CD4-positive, alpha-beta T cell treated with Interleukin-12 subunit alpha and Interleukin-12 subunit beta, for 1 hour (primary cell): ENCODE measurements at regions not wholly inside any gene's neighbourhood (a gene's known extent, or its start where the extent isn't known, plus 50 kb on each side); places are given as distances from the start of the nearest gene placed in this dataset.

Experiments
- DNase-seq: peaks from one replicate; pipeline ENCODE4 v3.0.0-alpha.2; 2020

DNA sequence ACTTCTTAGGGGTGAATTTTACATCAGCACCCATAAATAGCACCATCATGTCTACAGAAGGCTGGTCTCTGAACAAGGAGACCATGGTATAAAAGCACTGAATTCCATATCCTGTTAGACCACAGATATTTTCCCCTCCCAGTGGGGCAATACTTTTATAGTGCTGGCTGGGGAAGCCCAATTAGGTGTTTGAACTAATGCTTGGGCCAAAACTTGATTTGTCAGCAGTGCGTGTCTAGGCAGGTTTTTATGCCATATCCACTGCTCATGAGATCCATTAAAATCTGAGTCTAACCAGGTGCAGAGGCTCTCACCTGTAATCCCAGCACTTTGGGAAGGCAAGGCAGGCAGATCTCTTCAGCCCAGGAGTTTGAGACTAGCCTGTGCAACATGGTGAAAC is 623.0 kb downstream of the NPHP4 start:
- DNase-seq: no peak

DNA sequence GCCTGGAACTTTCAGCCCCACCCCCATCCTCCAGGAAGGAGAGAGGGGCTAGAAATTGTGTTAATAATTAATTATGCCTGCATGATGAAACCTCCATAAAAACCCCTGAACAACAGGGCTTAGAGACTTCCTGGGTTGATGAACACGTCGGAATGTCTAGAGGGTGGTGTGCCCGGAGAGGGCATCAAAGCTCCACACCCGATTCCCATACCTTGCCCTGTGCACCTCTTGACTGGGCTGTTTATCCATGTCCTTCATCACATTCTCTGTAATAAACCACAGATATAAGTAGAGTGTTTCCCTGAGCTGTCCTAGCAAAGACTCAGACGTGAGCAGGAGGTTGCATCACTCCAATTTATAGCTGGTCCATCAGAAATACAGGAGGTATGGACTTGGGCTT is 624.0 kb downstream of the NPHP4 start:
- DNase-seq: no peak

DNA sequence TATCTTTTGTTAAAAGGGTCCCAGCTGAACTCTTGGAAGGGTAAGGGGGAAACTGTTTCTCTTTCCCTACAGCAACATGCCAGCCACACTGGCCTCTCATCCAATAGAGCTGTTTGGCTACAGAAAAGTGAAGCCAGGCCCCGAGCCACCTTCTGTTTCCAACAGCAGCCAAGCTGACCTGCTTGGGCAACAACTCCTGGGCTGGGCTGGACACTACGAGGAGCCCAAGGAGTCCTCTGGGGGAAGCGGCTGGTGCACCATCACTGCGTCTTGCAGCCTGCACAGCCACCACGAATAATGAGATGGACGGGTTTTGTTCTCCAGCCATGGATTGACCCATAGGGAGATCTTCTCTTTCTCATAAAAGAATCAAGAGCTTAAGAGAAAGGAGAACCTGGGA is 624.9 kb downstream of the NPHP4 start:
- no peak for DNase-seq

DNA sequence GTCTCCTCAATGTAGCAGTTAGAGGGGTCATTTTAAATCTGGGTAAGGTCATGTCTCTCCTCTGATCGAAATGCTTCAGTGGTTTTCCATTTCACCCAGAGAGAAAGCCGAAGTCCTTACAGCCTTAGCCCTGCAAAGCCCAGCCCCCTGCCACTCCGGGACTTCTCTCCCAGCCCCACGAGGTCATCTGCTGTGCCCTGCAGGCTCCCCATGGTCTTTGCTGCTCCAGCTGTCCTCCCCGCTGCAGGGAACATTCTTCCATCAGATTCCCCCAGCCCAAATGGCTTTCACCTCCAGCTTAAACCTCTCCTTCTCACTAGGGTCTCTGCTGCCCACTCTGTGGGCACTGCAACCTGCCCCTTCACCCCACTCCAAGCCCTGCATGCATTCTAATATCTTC is 626.5 kb downstream of the NPHP4 start:
- DNase-seq: no peak

DNA sequence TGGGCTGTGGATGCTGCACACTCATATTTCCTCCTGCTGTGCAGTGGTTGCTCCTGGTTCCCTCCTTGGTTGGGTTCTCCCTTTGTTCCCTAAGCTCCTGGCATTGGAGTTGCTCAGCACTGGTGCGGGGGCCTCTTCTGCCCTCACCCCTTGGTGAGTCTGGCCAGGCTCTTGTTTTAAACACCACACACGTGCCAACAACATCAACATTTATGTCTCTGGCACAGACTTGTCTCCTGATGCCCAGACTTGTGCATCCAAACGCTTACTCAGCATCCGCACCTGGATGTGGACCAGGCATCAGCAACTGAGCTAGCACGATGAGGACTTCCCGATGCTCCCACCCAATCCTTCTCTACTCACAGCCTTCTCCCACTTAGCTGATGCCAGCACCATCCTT is 627.6 kb downstream of the NPHP4 start:
- no peak for DNase-seq

DNA sequence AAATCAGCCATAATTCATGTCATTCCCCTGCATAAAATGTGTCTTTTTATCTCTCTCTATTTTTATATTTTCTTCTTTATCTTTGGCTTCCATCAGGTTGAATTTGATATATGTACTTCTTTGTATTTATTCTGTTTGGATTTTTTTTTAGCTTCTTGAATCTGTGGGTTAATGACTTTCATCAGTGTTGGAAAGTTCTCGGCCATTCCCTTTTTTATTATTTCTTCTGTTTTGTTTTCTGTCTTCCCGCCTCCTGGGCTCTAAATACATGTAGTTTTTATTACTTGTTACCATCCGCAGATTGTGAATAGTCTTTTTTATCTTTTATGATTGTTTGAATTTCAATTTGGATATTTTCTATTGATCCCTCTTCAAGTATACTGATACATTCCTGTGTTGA is 637.5 kb downstream of the NPHP4 start:
- DNase-seq: no peak

DNA sequence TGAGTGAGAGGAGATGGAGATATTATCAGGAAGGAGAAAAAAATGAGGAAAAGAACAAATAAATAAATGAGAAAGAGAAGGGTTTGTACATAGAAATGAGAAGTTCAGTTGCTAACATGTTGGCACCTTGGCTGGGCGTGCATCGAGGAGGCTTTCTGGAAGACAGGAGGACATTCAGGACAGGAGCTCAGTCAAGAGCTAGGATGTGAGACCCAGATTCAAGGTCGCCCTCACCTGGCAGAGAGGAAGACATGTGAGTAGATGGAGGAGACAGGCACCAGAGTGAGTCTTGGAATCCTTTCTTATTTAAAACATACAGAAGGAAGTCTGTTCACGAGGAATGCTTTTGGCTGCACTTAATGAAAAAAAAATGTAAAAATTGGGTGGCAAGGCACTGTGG is 640.9 kb downstream of the NPHP4 start:
- no peak for DNase-seq

DNA sequence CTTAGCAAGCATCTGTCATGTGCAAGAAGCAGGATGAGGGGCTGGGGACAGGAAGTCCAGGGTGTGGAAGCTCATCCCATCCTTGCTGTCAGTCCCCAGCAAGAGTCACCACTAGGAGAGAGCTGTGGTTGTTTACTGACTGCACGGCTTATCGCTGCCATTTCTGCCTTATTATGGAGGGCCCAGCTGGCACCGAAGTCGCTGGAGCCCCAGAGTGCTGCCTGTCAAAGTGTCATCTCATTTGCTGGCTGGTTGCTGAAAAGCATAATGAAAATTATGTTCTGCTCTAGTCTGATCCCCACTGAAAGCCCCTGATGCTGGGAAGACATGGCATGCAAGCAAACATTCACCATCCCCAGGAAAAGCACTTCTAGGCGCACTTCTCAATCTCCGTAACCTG is 642.7 kb downstream of the NPHP4 start:
- no peak for DNase-seq

DNA sequence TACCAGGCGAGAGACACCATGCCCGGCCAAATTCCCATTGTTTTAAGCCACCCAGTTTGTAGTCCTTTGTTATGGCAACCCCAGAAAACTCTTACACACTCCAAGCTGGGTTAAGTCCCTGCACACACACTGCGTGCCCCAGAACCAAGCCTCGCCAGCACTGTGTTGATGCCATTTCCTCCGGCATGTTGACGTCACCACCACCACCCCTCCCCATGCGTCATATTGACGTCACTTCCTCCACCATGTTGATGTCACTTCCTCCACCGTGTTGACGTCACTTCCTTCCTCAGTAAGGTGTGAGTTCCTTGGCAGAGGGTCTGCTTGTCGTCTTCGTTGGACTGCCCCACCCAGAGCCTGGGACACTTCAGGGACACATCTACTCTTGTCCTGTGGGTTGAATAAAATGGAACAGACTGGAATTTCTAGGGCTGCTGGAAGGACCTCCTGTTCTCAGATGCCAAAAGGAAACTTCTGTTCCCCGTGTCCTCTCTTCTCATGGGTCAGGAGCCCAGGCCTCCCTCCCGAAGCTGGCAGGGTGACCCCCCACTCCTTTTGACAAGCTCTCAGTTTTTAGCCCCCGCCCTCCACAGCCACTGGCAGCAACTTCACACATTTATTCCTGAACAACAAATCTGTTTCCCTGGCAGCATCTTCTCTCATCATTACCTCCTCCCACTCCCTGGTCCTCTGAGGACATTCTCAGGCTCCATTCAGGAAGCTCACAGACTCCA is 643.3 kb downstream of the NPHP4 start:
- peak; percentile 9 for DNase-seq

DNA sequence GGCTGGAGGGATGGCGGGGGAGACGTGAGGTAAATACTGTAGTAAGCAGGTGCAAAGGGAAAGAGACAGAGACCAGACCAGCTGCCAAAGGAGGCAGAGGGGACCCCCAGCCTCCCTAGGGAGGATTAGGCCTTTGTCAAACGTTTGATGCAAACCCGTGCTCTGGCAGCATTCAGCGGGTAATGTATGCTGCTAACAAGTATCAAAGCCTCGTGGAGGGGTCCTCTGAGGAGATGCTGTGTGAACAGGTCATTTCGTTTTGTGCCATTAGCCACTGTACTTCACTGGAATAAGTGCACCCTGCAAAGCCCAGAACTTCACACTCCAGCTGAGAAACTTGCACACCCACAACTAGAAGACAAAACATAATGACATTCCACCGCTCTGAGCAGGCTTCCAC is 644.5 kb downstream of the NPHP4 start:
- no peak for DNase-seq

DNA sequence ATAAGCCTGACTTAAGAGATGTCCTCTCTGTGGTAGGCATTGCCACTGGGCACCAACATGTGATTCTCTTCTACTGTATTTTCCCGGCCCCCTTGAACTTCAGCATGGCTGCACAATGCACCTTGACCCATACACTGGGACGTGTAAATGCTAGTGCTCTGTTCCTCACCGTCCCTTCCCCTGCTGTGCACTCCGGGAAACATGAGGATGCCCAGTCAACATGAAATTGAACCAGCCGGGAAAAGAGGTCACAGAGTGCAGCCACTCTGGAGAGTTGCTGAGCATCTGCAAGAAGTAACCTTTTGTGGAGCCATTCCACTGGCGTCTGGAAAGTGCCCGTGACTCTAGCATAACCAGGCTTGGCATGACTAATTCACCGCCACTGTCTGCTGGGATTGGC is 646.7 kb downstream of the NPHP4 start:
- DNase-seq: no peak

DNA sequence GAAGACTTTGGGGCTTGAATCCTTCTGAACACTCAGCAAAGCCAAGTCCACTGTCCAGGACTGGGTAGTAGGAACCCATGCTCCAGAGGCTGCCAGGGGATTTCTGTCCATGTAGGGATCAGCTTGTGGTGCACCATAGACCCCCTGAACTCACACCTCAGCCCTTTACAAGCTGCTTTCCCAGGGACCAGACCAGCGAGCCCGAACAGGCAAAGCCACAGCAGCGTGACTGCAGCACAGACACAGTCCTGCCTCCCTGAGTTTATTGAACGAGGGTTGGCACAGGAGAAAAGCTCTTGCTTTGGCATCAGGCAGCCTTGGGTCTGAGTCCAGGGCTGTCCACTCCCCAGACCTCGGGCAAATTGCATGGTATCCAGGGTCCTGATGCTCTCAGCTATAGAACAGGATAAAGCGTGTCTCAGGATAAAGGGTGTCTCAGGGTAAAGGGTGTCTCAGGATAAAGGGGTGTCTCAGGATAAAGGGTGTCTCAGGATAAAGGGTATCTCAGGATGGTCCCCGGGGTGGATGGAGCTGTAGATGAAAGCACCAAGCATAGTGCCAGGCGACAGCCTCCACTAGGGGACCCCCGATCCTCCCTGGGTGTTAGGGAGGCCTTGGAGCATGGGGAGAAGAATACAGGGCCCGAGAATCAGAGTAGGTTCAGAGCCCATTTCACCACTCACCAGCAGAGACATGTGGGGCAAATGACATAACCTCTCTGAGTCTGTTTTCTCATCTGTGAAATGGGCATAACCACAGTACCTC is 648.8 kb downstream of the NPHP4 start:
- no peak for DNase-seq

DNA sequence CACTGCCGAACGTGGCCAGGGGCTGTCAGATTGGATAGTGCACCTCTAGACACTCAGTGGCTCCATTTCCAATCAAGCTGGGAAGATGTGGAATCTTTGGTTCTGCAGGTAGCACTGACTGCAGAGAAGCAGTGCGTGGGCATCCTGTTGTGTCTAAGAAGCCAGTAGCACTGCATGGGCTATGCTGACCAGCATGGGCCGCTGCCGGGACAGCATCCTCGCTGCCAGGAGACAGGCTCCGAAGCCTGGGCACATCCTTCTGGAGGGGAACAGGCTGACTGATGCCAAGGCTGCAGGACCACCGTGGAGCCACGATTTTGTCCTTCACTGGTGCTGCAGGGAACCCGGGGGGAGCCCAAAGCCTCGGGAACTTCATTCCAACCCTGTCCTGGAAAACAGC is 649.4 kb downstream of the NPHP4 start:
- DNase-seq: no peak

DNA sequence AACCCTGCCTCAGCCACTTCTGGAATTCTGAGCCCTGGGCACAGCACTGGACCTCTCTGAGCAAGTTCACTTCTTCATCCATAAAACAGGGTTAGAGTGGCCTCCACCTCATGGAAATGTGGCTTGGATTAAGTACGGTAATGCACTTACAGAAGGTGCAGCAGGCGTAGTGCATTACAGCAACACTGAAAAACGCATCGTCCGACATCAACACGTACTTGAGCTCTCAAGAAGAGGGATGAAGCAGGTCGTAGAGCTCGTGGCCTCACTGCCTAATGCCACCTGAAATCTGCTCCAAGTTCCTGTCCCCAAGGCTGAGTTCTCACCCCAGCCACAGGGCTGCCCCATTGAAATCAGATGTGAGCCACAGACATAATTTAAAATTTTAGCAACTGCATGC is 650.1 kb downstream of the NPHP4 start:
- DNase-seq: no peak

DNA sequence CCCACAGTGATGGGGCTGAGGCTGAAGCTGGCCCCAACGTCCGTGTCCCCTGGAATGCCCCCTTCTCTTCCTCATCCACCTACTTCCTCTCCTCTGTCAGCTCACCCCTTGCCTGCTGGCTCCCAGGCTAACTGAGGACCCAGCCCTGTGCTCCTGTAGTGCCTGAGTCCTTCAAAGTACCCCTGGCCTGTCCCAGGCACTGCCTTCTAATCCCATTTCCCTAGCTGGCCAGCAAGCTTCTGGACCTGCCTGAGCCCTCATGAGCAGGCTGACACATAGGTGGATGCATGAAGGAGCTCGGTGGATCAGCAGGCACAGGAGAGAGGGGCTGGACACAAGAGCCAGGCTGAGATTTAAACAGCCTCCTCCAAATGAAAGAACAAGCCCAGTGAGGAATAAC is 650.8 kb downstream of the NPHP4 start:
- DNase-seq: no peak

DNA sequence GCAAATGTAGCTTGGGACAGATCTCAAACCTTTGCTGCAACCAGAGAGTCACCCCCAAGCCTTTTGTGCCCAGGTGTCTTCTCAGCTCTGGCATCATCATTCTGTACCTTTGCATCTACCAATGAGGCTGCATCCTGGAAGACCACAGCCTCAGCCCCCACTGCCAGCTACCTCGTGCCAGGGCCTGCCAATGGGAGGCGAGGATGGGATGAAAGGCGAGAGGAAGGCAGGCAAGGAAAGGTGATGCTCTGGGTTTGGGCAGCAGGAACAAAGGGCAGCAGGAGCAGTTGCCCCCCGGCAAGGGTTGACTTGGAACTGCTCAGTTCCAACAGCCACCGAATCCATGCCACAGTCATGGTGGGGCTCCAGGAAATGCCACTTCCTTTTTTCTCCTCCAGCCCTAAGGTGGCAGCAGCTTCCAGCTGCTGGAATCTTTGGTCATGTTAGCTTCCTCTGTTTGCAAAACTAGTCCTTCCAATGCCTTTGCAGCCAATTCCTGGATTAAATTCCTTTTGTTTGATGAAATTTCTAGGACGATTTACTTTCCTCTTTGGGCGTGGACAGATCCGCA is 651.6 kb downstream of the NPHP4 start:
- DNase-seq: no peak

DNA sequence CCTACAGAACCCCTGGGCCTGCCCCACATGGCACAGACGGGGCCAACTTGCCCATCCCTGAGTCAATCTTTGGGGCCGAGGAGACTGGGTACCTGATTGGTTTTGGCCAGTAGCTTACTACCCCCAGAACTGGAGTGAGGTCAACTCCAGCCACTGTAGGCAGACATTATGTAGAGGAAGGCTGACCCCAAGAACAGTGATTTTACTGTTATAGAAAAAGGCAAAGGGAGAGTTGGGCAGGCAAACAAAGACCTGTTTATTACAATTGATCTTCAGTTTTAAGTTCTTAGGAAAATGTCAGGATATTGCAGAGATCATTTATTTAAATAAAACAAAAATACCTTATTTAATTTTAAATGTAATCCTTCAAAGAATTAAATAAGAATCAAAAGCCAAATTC is 653.8 kb downstream of the NPHP4 start:
- no peak for DNase-seq

DNA sequence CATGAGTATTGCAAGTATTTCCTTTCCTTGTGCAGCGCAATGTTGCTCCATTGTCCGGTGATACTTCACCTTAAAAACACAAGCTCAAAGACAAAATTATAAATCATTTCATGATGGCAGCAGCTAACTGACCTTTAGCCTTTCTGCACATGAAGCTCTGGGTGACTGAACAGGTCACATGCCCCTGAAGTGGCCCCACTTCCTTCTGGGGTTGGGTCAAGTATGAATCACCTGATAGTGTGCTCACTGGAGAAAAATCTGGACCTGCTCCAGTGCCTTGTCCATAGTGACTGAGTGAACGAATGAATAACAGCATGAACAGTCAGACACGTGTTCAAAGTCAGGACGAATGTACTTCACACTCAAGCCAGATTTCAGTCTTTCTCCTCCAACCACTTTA is 658.9 kb downstream of the NPHP4 start:
- DNase-seq: no peak

DNA sequence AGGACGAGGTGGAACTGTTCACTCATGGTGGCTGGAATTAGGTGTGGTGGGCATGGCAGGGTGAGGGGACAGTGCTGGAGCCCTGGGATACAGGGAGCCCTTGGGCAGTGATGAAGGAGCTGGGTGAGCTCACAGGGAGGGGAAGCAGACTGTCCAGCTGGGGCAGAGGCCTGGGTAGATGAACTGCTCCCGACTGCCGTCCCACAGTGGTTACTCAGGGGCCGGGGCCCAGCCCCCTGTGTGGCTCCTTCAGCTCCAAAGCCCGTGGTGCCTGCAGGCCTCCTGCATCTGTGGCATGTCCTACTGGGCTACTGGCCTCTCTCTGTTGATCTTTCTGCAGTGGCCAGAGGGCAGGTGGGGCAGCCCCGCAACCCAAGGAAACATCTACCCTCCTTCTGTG is 661.1 kb downstream of the NPHP4 start:
- DNase-seq: no peak

DNA sequence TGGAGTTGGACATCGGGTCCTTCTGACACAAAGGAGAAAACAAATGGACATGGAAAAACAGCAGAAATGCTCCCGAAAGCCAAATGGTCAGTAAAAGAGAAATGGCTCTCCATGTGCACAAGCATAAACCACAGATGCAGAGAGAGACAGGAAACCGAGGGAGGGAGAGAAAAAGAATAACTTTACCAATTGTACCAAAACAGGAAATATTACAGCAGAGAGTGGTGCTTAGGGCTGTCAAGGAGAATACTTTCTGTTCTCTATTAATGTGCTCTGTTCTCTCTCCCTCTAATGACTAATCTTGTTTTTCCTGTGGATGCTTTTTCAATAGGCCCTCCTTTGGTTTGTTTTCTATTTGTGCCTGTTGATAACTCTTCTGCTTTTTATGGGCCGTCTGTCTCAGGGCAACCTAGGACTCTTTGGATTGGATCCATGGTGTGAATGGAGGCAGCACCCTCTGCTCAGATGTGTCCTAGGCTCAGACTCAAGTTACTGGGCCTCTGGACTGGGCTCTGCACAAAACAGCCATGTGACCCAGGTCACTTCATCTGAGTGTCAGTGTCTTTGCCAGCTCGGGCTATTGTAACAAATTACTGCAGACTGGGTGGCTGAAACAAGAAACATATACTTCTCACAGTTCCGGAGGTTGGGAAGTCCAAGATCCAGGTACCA is 663.0 kb downstream of the NPHP4 start:
- DNase-seq: peak; percentile 24

DNA sequence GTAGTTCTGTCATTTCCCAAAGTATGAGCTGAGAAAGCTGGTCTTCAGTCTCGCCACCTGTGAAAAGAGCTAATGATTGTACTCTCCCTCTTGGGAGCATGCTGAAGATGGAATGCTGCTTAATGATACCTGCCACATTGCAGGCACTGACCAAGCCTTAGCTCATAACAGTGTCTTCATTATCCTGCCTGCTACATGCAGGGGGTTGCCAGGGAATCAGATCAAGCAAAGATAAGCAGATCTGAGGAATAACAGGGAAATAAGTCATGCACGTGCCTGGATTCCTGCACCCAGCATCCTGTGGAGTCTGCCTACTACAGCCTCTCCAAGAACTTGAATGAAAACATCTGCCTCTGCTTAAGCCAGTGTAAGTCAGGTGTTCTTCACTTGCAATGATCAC is 667.3 kb downstream of the NPHP4 start:
- no peak for DNase-seq

DNA sequence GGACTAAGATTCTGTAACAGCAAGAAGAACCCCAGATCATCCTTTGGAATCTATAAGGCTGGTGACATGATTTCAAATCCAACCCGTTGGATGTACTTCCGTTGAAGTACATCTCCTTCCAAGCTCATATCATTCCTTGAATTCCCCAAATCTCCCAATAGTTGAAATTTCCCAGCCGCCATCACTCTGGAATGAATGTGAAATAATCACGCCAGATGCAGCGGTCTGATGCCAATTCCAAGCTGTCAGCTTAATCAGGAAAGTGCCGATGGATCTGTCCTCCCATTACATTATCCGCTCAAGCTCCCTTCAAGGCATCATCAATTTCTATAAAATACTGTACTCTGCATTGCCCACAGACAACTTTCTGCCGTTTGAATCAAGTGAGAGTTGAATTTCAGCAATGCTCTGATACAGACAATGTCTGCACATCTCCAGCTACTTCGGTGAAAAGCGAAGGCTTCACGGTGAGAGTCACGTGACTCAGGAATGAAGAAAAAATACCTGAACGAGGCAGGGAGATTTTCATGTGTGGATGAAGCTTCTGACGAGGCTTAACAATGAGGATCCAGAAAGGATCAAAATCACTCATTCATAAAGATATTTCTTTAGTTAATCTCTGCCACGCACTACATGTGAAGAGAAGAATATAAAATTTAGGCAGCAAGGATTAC is 663.9 kb downstream of the AJAP1 start:
- DNase-seq: no peak

DNA sequence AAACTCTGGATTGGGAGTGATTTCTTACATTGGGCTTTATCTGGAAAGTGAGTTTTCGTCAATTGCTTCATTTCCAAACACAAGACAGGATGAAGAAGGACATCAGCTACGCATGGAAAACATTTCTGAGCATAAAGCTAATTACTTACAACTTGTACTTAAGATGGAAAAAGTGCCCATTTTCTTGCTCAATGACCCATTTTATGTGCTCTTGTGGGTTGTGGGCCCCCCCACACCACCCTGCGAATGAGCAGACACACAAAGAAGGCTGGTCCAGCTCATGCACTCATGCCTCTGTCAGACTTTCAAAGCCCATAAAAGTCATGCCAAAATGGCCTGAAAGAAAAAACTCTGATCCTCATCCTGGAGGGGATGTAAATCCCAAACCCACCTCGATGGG is 663.0 kb downstream of the AJAP1 start:
- no peak for DNase-seq
